SU-DHL-6 (cell line): ENCODE measurements at regions not wholly inside any gene's neighbourhood (a gene's known extent, or its start where the extent isn't known, plus 50 kb on each side); places are given as distances from the start of the nearest gene placed in this dataset.

Source experiments
- CTCF ChIP-seq: fragments of 200-600 bp; sonication (generic); IDR thresholded peaks from one replicate; pipeline ENCODE4 v1.5.1; 2017; ENCODE audit warnings: antibody characterized with exemption, mild to moderate bottlenecking, low read length, moderate library complexity; ENCODE audit not compliant: insufficient read depth, poor library complexity, severe bottlenecking
- EZH2phosphoT487 ChIP-seq: fragments of 200-600 bp; sonication (generic), shearing (Covaris generic); conservative IDR thresholded peaks from 2 replicates; pipeline ENCODE4 v1.6.1; 2018; ENCODE audit warnings: mild to moderate bottlenecking, antibody characterized with exemption, low read length, moderate library complexity, mixed read lengths

- TF ChIP-seq CTCF (no peak), EZH2phosphoT487 (no peak)
These were observed 1034.4 kb downstream of the NAALADL2 start for GRCh38 chr3:175893566-175893965.
